K562 (cell line): ENCODE measurements at regions not wholly inside any gene's neighbourhood (a gene's known extent, or its start where the extent isn't known, plus 50 kb on each side); places are given as distances from the start of the nearest gene placed in this dataset.

Source experiments
- ZBTB1 ChIP-seq: sonication (generic); formaldehyde crosslinking; IDR thresholded peaks from 2 replicates; pipeline ENCODE4 v1.8.1; 2023; ENCODE audit warnings: missing genetic modification reagents, low read depth, mild to moderate bottlenecking, borderline replicate concordance
- ZNF263 ChIP-seq: sonication (generic); formaldehyde crosslinking; IDR thresholded peaks from 2 replicates; pipeline ENCODE4 v1.8.0; 2022; ENCODE audit warnings: mild to moderate bottlenecking, missing genetic modification reagents, borderline replicate concordance
- ZNF280B ChIP-seq: fragments of 250-450 bp; sonication (Bioruptor Pico); IDR thresholded peaks from 2 replicates; pipeline ENCODE4 v1.5.1; 2021; ENCODE audit warnings: mild to moderate bottlenecking
- ZNF398 ChIP-seq: fragments of 250-450 bp; sonication (Bioruptor Pico); IDR thresholded peaks from 2 replicates; pipeline ENCODE4 v1.8.0; 2021; ENCODE audit warnings: moderate library complexity, mild to moderate bottlenecking, inconsistent platforms
- TF ChIP-seq, protein P1 (sequence below), 3 experiments: fragments of 200-800 bp in 1 of 3; fragments of 250-450 bp in 1 of 3; fragments of 450-650 bp in 1 of 3; sonication (Bioruptor Pico) in 1 of 3; sonication (Bioruptor generic) in 1 of 3; formaldehyde crosslinking in 1 of 3; IDR thresholded peaks; 2 replicates each; pipeline versions ENCODE4 v1.6.1 to v1.8.0; 2016 to 2022; ENCODE audit warnings: mild to moderate bottlenecking in 2 of 3, missing genetic modification characterization in 2 of 3, missing compliant biosample characterization in 1 of 3, moderate library complexity in 1 of 3

- no peak for TF ChIP-seq ZNF398 (CRISPR knock-in tag)
- TF ChIP-seq ZNF280B (CRISPR knock-in tag), result no peak
- TF ChIP-seq, protein P1, sequence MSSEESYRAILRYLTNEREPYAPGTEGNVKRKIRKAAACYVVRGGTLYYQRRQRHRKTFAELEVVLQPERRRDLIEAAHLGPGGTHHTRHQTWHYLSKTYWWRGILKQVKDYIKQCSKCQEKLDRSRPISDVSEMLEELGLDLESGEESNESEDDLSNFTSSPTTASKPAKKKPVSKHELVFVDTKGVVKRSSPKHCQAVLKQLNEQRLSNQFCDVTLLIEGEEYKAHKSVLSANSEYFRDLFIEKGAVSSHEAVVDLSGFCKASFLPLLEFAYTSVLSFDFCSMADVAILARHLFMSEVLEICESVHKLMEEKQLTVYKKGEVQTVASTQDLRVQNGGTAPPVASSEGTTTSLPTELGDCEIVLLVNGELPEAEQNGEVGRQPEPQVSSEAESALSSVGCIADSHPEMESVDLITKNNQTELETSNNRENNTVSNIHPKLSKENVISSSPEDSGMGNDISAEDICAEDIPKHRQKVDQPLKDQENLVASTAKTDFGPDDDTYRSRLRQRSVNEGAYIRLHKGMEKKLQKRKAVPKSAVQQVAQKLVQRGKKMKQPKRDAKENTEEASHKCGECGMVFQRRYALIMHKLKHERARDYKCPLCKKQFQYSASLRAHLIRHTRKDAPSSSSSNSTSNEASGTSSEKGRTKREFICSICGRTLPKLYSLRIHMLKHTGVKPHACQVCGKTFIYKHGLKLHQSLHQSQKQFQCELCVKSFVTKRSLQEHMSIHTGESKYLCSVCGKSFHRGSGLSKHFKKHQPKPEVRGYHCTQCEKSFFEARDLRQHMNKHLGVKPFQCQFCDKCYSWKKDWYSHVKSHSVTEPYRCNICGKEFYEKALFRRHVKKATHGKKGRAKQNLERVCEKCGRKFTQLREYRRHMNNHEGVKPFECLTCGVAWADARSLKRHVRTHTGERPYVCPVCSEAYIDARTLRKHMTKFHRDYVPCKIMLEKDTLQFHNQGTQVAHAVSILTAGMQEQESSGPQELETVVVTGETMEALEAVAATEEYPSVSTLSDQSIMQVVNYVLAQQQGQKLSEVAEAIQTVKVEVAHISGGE (CRISPR knock-in tag; IDR thresholded peaks at IDR 0.05), result no peak
- no peak for TF ChIP-seq ZNF263
- no peak for TF ChIP-seq ZBTB1 (CRISPR knock-in tag)
Measured at GRCh38 chr10:65292551-65292950, 1633.3 kb upstream of the LRRTM3 start (continued).
